Astrocyte (in vitro differentiated cells and primary cell): ENCODE measurements at regions not wholly inside any gene's neighbourhood (a gene's known extent, or its start where the extent isn't known, plus 50 kb on each side); places are given as distances from the start of the nearest gene placed in this dataset.

Source experiments
- DNase-seq: peaks from one replicate; pipeline ENCODE4 v3.0.0-alpha.2; 2010; ENCODE audit warnings: low read depth
- FAIRE-seq: peaks from 2 replicates; lab custom pipeline; 2011; peaks lifted over from hg19 to GRCh38; lab: Jason Lieb, UNC
- H2AFZ ChIP-seq: 2 replicates; pipeline ENCODE4 v1.6.0; 2012; ENCODE audit warnings: low read depth, low read length, inconsistent platforms
- H3K27ac ChIP-seq: 2 replicates; pipeline ENCODE4 v1.5.1; 2011; ENCODE audit warnings: low read depth, low read length, inconsistent platforms
- H3K27me3 ChIP-seq: 2 replicates; pipeline ENCODE4 v1.6.0; 2011; ENCODE audit warnings: low read length, inconsistent platforms; ENCODE audit not compliant: insufficient read depth
- H3K36me3 ChIP-seq: 2 replicates; pipeline ENCODE4 v1.5.1; 2011; ENCODE audit warnings: low read length, inconsistent platforms; ENCODE audit not compliant: insufficient read depth
- H3K4me1 ChIP-seq: 2 replicates; pipeline ENCODE4 v1.5.1; 2011; ENCODE audit warnings: low read length, inconsistent platforms; ENCODE audit not compliant: insufficient read depth
- H3K4me2 ChIP-seq: 2 replicates; pipeline ENCODE4 v1.6.0; 2012; ENCODE audit warnings: low read length, inconsistent platforms
- H3K4me3 ChIP-seq: 2 replicates; pipeline ENCODE4 v1.5.1; 2011; ENCODE audit warnings: low read depth, mild to moderate bottlenecking, low read length, inconsistent platforms; ENCODE audit not compliant: insufficient read depth
- H3K79me2 ChIP-seq: 2 replicates; pipeline ENCODE4 v1.6.0; 2012; ENCODE audit warnings: mild to moderate bottlenecking, low read length, inconsistent platforms; ENCODE audit not compliant: insufficient read depth
- H3K9ac ChIP-seq: 2 replicates; pipeline ENCODE4 v1.6.0; 2012; ENCODE audit warnings: mild to moderate bottlenecking, low read length, inconsistent platforms
- H3K9me3 ChIP-seq: 2 replicates; pipeline ENCODE4 v1.5.1; 2012; ENCODE audit warnings: low read depth, mild to moderate bottlenecking, low read length, inconsistent platforms; ENCODE audit not compliant: insufficient read depth
- H4K20me1 ChIP-seq: 2 replicates; pipeline ENCODE4 v1.6.0; 2012; ENCODE audit warnings: low read length, inconsistent platforms; ENCODE audit not compliant: insufficient read depth
- H3K27ac Mint-ChIP-seq: one replicate; pipeline ENCODE4 v1.8.0; 2021; ENCODE audit warnings: mild to moderate bottlenecking, mixed read lengths; ENCODE audit not compliant: unreplicated experiment
- H3K27me3 Mint-ChIP-seq: one replicate; pipeline ENCODE4 v1.8.0; 2021; ENCODE audit warnings: low read depth, mixed read lengths; ENCODE audit not compliant: unreplicated experiment
- H3K36me3 Mint-ChIP-seq: one replicate; pipeline ENCODE4 v1.8.0; 2021; ENCODE audit warnings: low read depth, mixed read lengths; ENCODE audit not compliant: unreplicated experiment
- H3K4me1 Mint-ChIP-seq: one replicate; pipeline ENCODE4 v1.8.0; 2021; ENCODE audit warnings: low read depth, mixed read lengths; ENCODE audit not compliant: unreplicated experiment
- H3K4me3 Mint-ChIP-seq: one replicate; pipeline ENCODE4 v1.8.0; 2021; ENCODE audit warnings: mild to moderate bottlenecking, moderate library complexity, mixed read lengths; ENCODE audit not compliant: unreplicated experiment
- H3K9me3 Mint-ChIP-seq: one replicate; pipeline ENCODE4 v1.8.0; 2021; ENCODE audit warnings: mild to moderate bottlenecking, mixed read lengths; ENCODE audit not compliant: unreplicated experiment
- CTCF ChIP-seq: IDR thresholded peaks from 2 replicates; pipeline ENCODE4 v1.5.1; 2011; ENCODE audit warnings: low read depth, mild to moderate bottlenecking, inconsistent platforms, low read length, moderate library complexity; ENCODE audit not compliant: insufficient read depth
- EZH2 ChIP-seq: IDR thresholded peaks from 2 replicates; pipeline ENCODE4 v1.6.1; 2012; ENCODE audit warnings: mild to moderate bottlenecking, low read length, inconsistent platforms; ENCODE audit not compliant: insufficient read depth

GRCh38 chr1:219687779-219688178, 74.9 kb upstream of the ZC3H11B start:
- Histone ChIP-seq H3K4me3 (no peak overlapping the region), H2AFZ (no peak overlapping the region), H3K4me2 (no peak overlapping the region), H3K36me3 (no peaks in the 10 kb centered on the region), H3K27ac (no peak overlapping the region), H4K20me1 (no peaks in the 10 kb centered on the region), H3K9ac (no peak overlapping the region), H3K9me3 (no peaks in the 10 kb centered on the region), H3K79me2 (no peaks in the 10 kb centered on the region), H3K4me1 (no peaks in the 10 kb centered on the region), H3K27me3 (no peaks in the 10 kb centered on the region)
- Mint-ChIP-seq H3K27ac (no peak overlapping the region), H3K36me3 (no peaks in the 10 kb centered on the region), H3K4me1 (no peaks in the 10 kb centered on the region), H3K4me3 (no peak overlapping the region), H3K9me3 (peaks cover 3% of the 10 kb centered on the region), H3K27me3 (no peaks in the 10 kb centered on the region)
- no peak for TF ChIP-seq EZH2
- no peak for TF ChIP-seq CTCF
- FAIRE-seq (no peak), DNase-seq (no peak)

- H3K36me3 Mint-ChIP-seq: no peaks in the 10 kb centered on the region
- no peak for TF ChIP-seq CTCF
- no peak for TF ChIP-seq EZH2
Observed at GRCh38 chr1:219686171-219686570, 73.3 kb upstream of the ZC3H11B start.

GRCh38 chr1:219682788-219683187, 69.9 kb upstream of the ZC3H11B start:
- H3K9ac ChIP-seq: no peak overlapping the region
- Mint-ChIP-seq H3K9me3 (peaks cover 3% of the 10 kb centered on the region), H3K4me3 (no peak overlapping the region), H3K27ac (no peak overlapping the region), H3K36me3 (no peaks in the 10 kb centered on the region), H3K27me3 (no peaks in the 10 kb centered on the region), H3K4me1 (no peaks in the 10 kb centered on the region)
- no peak overlapping the region for H3K4me3 ChIP-seq
- H3K36me3 ChIP-seq: no peaks in the 10 kb centered on the region
- no peak overlapping the region for H2AFZ ChIP-seq
- no peak overlapping the region for H3K27ac ChIP-seq
- no peak overlapping the region for H3K4me2 ChIP-seq
- DNase-seq (no peak), FAIRE-seq (no peak)
- TF ChIP-seq CTCF: no peak
- TF ChIP-seq EZH2: no peak
- H4K20me1 ChIP-seq: no peaks in the 10 kb centered on the region
- no peaks in the 10 kb centered on the region for H3K79me2 ChIP-seq
- H3K27me3 ChIP-seq: no peaks in the 10 kb centered on the region
- H3K4me1 ChIP-seq: no peaks in the 10 kb centered on the region
- H3K9me3 ChIP-seq: no peaks in the 10 kb centered on the region

More at GRCh38 chr1:219686171-219686570, 73.3 kb upstream of the ZC3H11B start:
- no peak for FAIRE-seq
- H3K27me3 ChIP-seq: no peaks in the 10 kb centered on the region
- H3K4me1 ChIP-seq: no peaks in the 10 kb centered on the region
- no peak overlapping the region for H3K4me3 ChIP-seq
- H3K36me3 ChIP-seq: no peaks in the 10 kb centered on the region
- no peak overlapping the region for H3K9ac ChIP-seq
- H3K9me3 ChIP-seq: no peaks in the 10 kb centered on the region
- Mint-ChIP-seq H3K27ac (no peak overlapping the region), H3K27me3 (no peaks in the 10 kb centered on the region), H3K4me1 (no peaks in the 10 kb centered on the region), H3K9me3 (peaks cover 3% of the 10 kb centered on the region), H3K4me3 (no peak overlapping the region)
- no peak overlapping the region for H3K27ac ChIP-seq
- H3K4me2 ChIP-seq: no peak overlapping the region
- DNase-seq: no peak
- H3K79me2 ChIP-seq: no peaks in the 10 kb centered on the region
- H2AFZ ChIP-seq: no peak overlapping the region
- H4K20me1 ChIP-seq: no peaks in the 10 kb centered on the region
